Ovary (tissue), 3 donors: ENCODE measurements at regions not wholly inside any gene's neighbourhood (a gene's known extent, or its start where the extent isn't known, plus 50 kb on each side); places are given as distances from the start of the nearest gene placed in this dataset.

Experiments used
- POLR2A ChIP-seq: fragments of 450-650 bp; IDR thresholded peaks from one replicate; pipeline ENCODE4 v1.6.1; 2017; ENCODE audit warnings: antibody characterized with exemption, mild to moderate bottlenecking, moderate library complexity
- TF ChIP-seq, protein P1 (sequence below), 3 donors: fragments of 450-650 bp in 2 of 3; fragments of 200-600 bp in 1 of 3; IDR thresholded peaks; one replicate each; pipeline versions ENCODE4 v1.5.1 to v1.8.0; 2016 to 2022; ENCODE audit warnings: antibody characterized with exemption in 3 of 3, mild to moderate bottlenecking in 1 of 3
- donor health status: DM: no; HTN: no; CAD: no.

DNA sequence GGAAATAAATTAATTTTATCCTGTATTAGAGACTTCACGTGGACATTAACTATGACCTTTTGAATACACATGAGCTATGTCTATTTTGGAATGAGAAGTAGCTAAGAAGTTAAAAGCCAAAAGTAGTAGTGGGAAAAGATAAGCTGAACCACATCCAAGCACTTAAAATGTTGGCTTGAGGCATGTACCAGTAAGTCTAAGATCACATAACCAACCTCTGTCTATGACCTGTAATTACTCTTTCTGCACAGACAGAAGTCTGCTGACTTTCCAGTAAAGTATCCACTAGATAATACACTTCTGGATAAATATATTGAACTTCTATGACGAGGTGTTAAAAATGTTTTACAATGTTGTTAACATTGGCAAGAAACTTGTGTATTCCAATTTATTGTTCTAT lies 68.7 kb downstream of the LIG4 start:
- TF ChIP-seq POLR2A: no peak
- TF ChIP-seq, protein P1, sequence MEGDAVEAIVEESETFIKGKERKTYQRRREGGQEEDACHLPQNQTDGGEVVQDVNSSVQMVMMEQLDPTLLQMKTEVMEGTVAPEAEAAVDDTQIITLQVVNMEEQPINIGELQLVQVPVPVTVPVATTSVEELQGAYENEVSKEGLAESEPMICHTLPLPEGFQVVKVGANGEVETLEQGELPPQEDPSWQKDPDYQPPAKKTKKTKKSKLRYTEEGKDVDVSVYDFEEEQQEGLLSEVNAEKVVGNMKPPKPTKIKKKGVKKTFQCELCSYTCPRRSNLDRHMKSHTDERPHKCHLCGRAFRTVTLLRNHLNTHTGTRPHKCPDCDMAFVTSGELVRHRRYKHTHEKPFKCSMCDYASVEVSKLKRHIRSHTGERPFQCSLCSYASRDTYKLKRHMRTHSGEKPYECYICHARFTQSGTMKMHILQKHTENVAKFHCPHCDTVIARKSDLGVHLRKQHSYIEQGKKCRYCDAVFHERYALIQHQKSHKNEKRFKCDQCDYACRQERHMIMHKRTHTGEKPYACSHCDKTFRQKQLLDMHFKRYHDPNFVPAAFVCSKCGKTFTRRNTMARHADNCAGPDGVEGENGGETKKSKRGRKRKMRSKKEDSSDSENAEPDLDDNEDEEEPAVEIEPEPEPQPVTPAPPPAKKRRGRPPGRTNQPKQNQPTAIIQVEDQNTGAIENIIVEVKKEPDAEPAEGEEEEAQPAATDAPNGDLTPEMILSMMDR (IDR thresholded peaks at IDR 0.05): no peak
